Ishikawa (cell line): ENCODE measurements at regions not wholly inside any gene's neighbourhood (a gene's known extent, or its start where the extent isn't known, plus 50 kb on each side); places are given as distances from the start of the nearest gene placed in this dataset.

Source experiments
- CEBPB ChIP-seq: IDR thresholded peaks from 2 replicates; pipeline ENCODE4 v1.6.1; 2012
- CREB1 ChIP-seq: IDR thresholded peaks from 2 replicates; pipeline ENCODE4 v1.6.1; 2012; ENCODE audit warnings: low read depth
- EGR1 ChIP-seq: IDR thresholded peaks from 2 replicates; pipeline ENCODE4 v1.6.1; 2012
- EP300 ChIP-seq: IDR thresholded peaks from 2 replicates; pipeline ENCODE4 v1.6.1; 2012; ENCODE audit warnings: borderline replicate concordance
- MAX ChIP-seq: IDR thresholded peaks from 2 replicates; pipeline ENCODE4 v1.6.1; 2012
- NFIC ChIP-seq: IDR thresholded peaks from 2 replicates; pipeline ENCODE4 v1.6.1; 2012
- RAD21 ChIP-seq: IDR thresholded peaks from 2 replicates; pipeline ENCODE4 v1.6.1; 2012; ENCODE audit warnings: low read depth
- REST ChIP-seq: IDR thresholded peaks from 2 replicates; pipeline ENCODE4 v1.6.1; 2012; ENCODE audit warnings: low read depth, mild to moderate bottlenecking
- TAF1 ChIP-seq: IDR thresholded peaks from 2 replicates; pipeline ENCODE4 v1.6.1; 2012; ENCODE audit warnings: low read depth, mild to moderate bottlenecking
- USF1 ChIP-seq: IDR thresholded peaks from 2 replicates; pipeline ENCODE4 v1.6.1; 2012
- YY1 ChIP-seq: IDR thresholded peaks from 2 replicates; pipeline ENCODE4 v1.6.1; 2012; ENCODE audit warnings: low read depth

GRCh38 chr19:30811397-30812098 lies 439.4 kb downstream of the ZNF536 start:
- no peak for TF ChIP-seq EP300
- TF ChIP-seq USF1: no peak
- no peak for TF ChIP-seq CREB1
- no peak for TF ChIP-seq YY1
- TF ChIP-seq REST: no peak
- TF ChIP-seq TAF1: no peak
- TF ChIP-seq RAD21: no peak
- no peak for TF ChIP-seq MAX
- TF ChIP-seq CEBPB: no peak
- TF ChIP-seq NFIC: no peak
- TF ChIP-seq EGR1: no peak
